ENCODE measurements at regions not wholly inside any gene's neighbourhood (a gene's known extent, or its start where the extent isn't known, plus 50 kb on each side); places are given as distances from the start of the nearest gene placed in this dataset.

DNA sequence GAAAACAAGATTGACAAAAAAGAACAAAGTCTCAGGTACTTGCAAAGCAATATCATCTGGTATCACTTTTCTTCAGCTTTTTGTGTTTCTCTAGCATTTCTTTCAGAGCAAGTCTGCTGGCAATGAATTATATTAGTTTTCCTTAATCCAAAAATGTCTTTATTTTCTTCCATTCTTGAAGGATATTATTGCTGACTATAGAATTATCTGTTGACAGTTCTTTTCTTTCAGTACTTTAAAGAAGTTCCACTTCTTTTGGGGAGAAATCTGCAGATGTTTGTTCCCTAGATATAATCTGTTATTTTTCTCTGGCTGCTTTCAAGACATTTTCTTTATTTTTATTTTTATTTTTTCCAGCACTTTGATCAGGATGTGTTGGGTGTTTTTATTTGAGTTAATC, 161.8 kb upstream of the SPRED2 start:
- no peak overlapping the region for H2AFZ ChIP-seq (ENCODE audit: low read length)
- H3K36me3 ChIP-seq (ENCODE audit: insufficient read depth, low read length) = no peaks in the 10 kb centered on the region
- no peaks in the 10 kb centered on the region for H3K79me2 ChIP-seq (ENCODE audit: insufficient read depth, low read length)
- no peak for DNase-seq (ENCODE audit: insufficient read length, low spot score, missing footprints)
- no peaks in the 10 kb centered on the region for H3K27me3 ChIP-seq (ENCODE audit: insufficient read depth, low read length)
- H3K4me2 ChIP-seq (ENCODE audit: insufficient read depth, low read length) = no peak overlapping the region
- H3K9me3 ChIP-seq (ENCODE audit: low read depth, low read length) = no peaks in the 10 kb centered on the region
- H3K4me3 ChIP-seq (ENCODE audit: insufficient read depth, low read length) = no peak overlapping the region
- no peak for TF ChIP-seq CTCF (IDR thresholded peaks at IDR 0.05; ENCODE audit: extremely low read depth, low read depth, low read length)
- H4K20me1 ChIP-seq (ENCODE audit: insufficient read depth, low read length) = no peaks in the 10 kb centered on the region
- H3K4me1 ChIP-seq (ENCODE audit: insufficient read depth, low read length) = no peaks in the 10 kb centered on the region
- no peak overlapping the region for H3K27ac ChIP-seq (ENCODE audit: low read depth, low read length)

DNA sequence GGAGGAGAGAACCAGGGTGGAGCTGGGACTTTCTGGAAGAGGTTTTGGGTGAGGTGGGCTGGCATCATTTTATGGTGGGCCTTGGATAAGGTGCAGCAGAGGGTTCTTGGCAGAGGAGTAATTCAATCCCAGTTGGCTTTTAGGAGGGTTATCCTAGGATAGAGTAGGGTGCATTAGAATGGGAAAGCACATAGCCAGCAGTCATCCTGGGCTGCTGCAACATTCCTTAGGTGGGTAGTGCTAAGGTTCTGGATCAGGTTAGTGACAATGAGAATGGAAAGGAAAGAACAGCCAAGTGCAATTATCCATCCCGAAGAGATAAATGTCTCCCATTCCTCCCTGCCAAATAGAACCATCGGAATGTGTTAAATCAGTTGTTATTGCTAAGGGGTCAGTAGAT, 157.3 kb upstream of the SPRED2 start:
- Histone ChIP-seq H2AFZ (ENCODE audit: low read length) (no peak overlapping the region), H3K27ac (ENCODE audit: low read depth, low read length) (no peak overlapping the region), H3K27me3 (ENCODE audit: insufficient read depth, low read length) (no peaks in the 10 kb centered on the region), H3K79me2 (ENCODE audit: insufficient read depth, low read length) (no peaks in the 10 kb centered on the region), H3K4me1 (ENCODE audit: insufficient read depth, low read length) (no peaks in the 10 kb centered on the region), H3K36me3 (ENCODE audit: insufficient read depth, low read length) (no peaks in the 10 kb centered on the region), H3K4me2 (ENCODE audit: insufficient read depth, low read length) (no peak overlapping the region), H4K20me1 (ENCODE audit: insufficient read depth, low read length) (no peaks in the 10 kb centered on the region), H3K4me3 (ENCODE audit: insufficient read depth, low read length) (no peak overlapping the region), H3K9me3 (ENCODE audit: low read depth, low read length) (no peaks in the 10 kb centered on the region)
- no peak for TF ChIP-seq CTCF (IDR thresholded peaks at IDR 0.05; ENCODE audit: extremely low read depth, low read depth, low read length)
- no peak for DNase-seq (ENCODE audit: insufficient read length, low spot score, missing footprints)

GRCh38 chr2:65587779-65588178, 155.4 kb upstream of the SPRED2 start:
- Histone ChIP-seq H3K4me3 (ENCODE audit: insufficient read depth, low read length) (no peak overlapping the region), H3K4me1 (ENCODE audit: insufficient read depth, low read length) (no peaks in the 10 kb centered on the region), H3K9me3 (ENCODE audit: low read depth, low read length) (no peaks in the 10 kb centered on the region), H3K79me2 (ENCODE audit: insufficient read depth, low read length) (no peaks in the 10 kb centered on the region), H3K36me3 (ENCODE audit: insufficient read depth, low read length) (no peaks in the 10 kb centered on the region), H3K27ac (ENCODE audit: low read depth, low read length) (no peak overlapping the region), H3K4me2 (ENCODE audit: insufficient read depth, low read length) (no peak overlapping the region), H4K20me1 (ENCODE audit: insufficient read depth, low read length) (no peaks in the 10 kb centered on the region), H3K27me3 (ENCODE audit: insufficient read depth, low read length) (no peaks in the 10 kb centered on the region), H2AFZ (ENCODE audit: low read length) (no peak overlapping the region)
- DNase-seq (ENCODE audit: insufficient read length, low spot score, missing footprints) = no peak
- no peak for TF ChIP-seq CTCF (IDR thresholded peaks at IDR 0.05; ENCODE audit: extremely low read depth, low read depth, low read length)

DNA sequence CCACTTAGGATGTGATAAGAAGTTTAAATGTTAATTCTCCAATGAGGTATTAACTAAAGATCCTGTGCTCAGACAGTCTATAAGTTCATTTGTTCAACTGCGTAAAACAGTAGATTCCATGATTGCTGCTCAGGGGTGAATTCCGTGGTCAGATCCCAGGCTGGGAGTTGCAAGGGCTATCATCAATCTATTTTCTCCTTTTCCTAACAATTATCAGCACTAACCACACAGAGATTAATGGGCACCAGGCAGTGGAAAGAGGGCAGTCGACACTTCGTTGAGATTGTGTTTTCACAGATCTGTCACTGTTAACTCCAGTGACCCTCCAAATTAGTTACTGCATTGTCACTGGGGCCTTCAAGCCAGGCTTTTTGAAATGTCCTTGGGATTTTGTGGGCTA, 154.1 kb upstream of the SPRED2 start:
- no peaks in the 10 kb centered on the region for H3K36me3 ChIP-seq (ENCODE audit: insufficient read depth, low read length)
- DNase-seq (ENCODE audit: insufficient read length, low spot score, missing footprints) = no peak
- no peak for TF ChIP-seq CTCF (IDR thresholded peaks at IDR 0.05; ENCODE audit: extremely low read depth, low read depth, low read length)
- H3K27me3 ChIP-seq (ENCODE audit: insufficient read depth, low read length) = no peaks in the 10 kb centered on the region
- no peak overlapping the region for H3K4me2 ChIP-seq (ENCODE audit: insufficient read depth, low read length)
- no peaks in the 10 kb centered on the region for H3K4me1 ChIP-seq (ENCODE audit: insufficient read depth, low read length)
- H3K27ac ChIP-seq (ENCODE audit: low read depth, low read length) = no peak overlapping the region
- no peak overlapping the region for H2AFZ ChIP-seq (ENCODE audit: low read length)
- H3K79me2 ChIP-seq (ENCODE audit: insufficient read depth, low read length) = no peaks in the 10 kb centered on the region
- H4K20me1 ChIP-seq (ENCODE audit: insufficient read depth, low read length) = no peaks in the 10 kb centered on the region
- H3K4me3 ChIP-seq (ENCODE audit: insufficient read depth, low read length) = no peak overlapping the region
- H3K9me3 ChIP-seq (ENCODE audit: low read depth, low read length) = no peaks in the 10 kb centered on the region
